ENCODE measurements at regions not wholly inside any gene's neighbourhood (a gene's known extent, or its start where the extent isn't known, plus 50 kb on each side); places are given as distances from the start of the nearest gene placed in this dataset.

DNA sequence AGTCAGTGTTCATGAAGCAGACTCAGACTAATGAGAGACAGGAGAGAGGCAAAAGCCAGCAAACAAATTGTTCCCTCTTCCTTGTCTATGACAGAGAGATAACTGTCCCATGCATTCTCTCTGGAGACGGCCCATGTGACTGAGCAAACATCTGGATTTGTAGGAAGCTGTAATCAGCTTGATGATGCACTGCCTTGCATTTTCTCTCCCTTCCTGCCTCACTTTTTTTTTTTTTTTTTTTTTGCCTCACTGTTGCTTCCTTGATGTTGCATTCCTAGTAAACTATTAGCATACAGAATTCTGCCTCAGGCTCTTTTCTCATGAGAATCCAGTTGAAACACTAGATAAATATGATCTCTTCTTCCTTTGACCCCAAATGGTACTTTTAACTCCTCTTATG, 134.5 kb downstream of the HHIPL2 start:
- TF ChIP-seq EZH2phosphoT487 (IDR thresholded peaks at IDR 0.05; ENCODE audit: borderline replicate concordance): no peak
- no peak for TF ChIP-seq CTCF (conservative IDR thresholded peaks at IDR 0.05; ENCODE audit: low read length)
- H3F3A ChIP-seq (ENCODE audit: low read depth): no peaks in the 10 kb centered on the region
- H3K79me2 ChIP-seq (ENCODE audit: insufficient read depth, low read length): no peaks in the 10 kb centered on the region
- H2AFZ ChIP-seq (ENCODE audit: low read length): no peak overlapping the region
- no peaks in the 10 kb centered on the region for H3K9me2 ChIP-seq (replicated peaks; ENCODE audit: low read depth, low read length)
- no peak overlapping the region for H3K9ac ChIP-seq (ENCODE audit: low read depth, low read length, poor library complexity, severe bottlenecking)
- H3K9me3 ChIP-seq (ENCODE audit: insufficient read depth, low read depth, low read length): no peaks in the 10 kb centered on the region
- no peak overlapping the region for H3K4me2 ChIP-seq (ENCODE audit: low read depth, low read length, poor library complexity, severe bottlenecking)
- no peak overlapping the region for H3K4me3 ChIP-seq (ENCODE audit: low read length, poor library complexity, severe bottlenecking)
- no peaks in the 10 kb centered on the region for H3K27me3 ChIP-seq (ENCODE audit: insufficient read depth, low read length, poor library complexity, severe bottlenecking)
- no peaks in the 10 kb centered on the region for H3K36me3 ChIP-seq (ENCODE audit: insufficient read depth, low read length)
- no peaks in the 10 kb centered on the region for H3K4me1 ChIP-seq (ENCODE audit: insufficient read depth, low read length, poor library complexity, severe bottlenecking)
- no peaks in the 10 kb centered on the region for H4K20me1 ChIP-seq (ENCODE audit: insufficient read depth, low read length, poor library complexity, severe bottlenecking)

DNA sequence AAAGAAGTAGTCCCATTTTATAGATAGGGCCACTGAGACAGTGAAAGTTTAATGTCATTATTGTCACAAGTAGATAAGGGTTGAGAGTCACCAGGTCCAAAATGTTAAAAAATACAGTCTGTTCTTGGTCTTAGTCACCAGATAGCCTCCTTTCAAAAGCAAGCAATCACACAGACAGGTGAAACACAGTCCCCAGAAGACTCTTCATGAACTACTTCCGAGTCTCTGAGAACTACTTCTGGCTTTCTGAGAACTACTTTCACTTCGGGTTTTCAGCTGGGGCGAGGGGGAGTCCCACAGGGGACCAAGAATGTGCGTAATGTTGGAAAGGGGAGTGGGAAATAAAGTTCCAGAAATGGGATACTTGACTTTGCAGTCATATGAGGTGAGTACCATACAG, 143.2 kb downstream of the HHIPL2 start:
- Histone ChIP-seq H2AFZ (ENCODE audit: low read length) (no peak overlapping the region), H3K9me2 (replicated peaks; ENCODE audit: low read depth, low read length) (no peaks in the 10 kb centered on the region), H3K4me3 (ENCODE audit: low read length, poor library complexity, severe bottlenecking) (no peak overlapping the region), H3K9me3 (ENCODE audit: insufficient read depth, low read depth, low read length) (no peaks in the 10 kb centered on the region), H3K36me3 (ENCODE audit: insufficient read depth, low read length) (no peaks in the 10 kb centered on the region), H3F3A (ENCODE audit: low read depth) (no peaks in the 10 kb centered on the region), H3K4me2 (ENCODE audit: low read depth, low read length, poor library complexity, severe bottlenecking) (no peak overlapping the region), H3K79me2 (ENCODE audit: insufficient read depth, low read length) (no peaks in the 10 kb centered on the region), H3K9ac (ENCODE audit: low read depth, low read length, poor library complexity, severe bottlenecking) (no peak overlapping the region), H3K27me3 (ENCODE audit: insufficient read depth, low read length, poor library complexity, severe bottlenecking) (no peaks in the 10 kb centered on the region), H4K20me1 (ENCODE audit: insufficient read depth, low read length, poor library complexity, severe bottlenecking) (no peaks in the 10 kb centered on the region), H3K4me1 (ENCODE audit: insufficient read depth, low read length, poor library complexity, severe bottlenecking) (no peaks in the 10 kb centered on the region)
- no peak for TF ChIP-seq CTCF (conservative IDR thresholded peaks at IDR 0.05; ENCODE audit: low read length)
- TF ChIP-seq EZH2phosphoT487 (IDR thresholded peaks at IDR 0.05; ENCODE audit: borderline replicate concordance): no peak

GRCh38 chr1:222399197-222399596, 148.7 kb downstream of the HHIPL2 start:
- Histone ChIP-seq H3K9ac (ENCODE audit: low read depth, low read length, poor library complexity, severe bottlenecking) (no peak overlapping the region), H3K4me2 (ENCODE audit: low read depth, low read length, poor library complexity, severe bottlenecking) (no peak overlapping the region), H3K9me2 (replicated peaks; ENCODE audit: low read depth, low read length) (no peaks in the 10 kb centered on the region), H3F3A (ENCODE audit: low read depth) (no peaks in the 10 kb centered on the region), H3K4me3 (ENCODE audit: low read length, poor library complexity, severe bottlenecking) (no peak overlapping the region), H3K9me3 (ENCODE audit: insufficient read depth, low read depth, low read length) (no peaks in the 10 kb centered on the region), H3K79me2 (ENCODE audit: insufficient read depth, low read length) (no peaks in the 10 kb centered on the region), H3K4me1 (ENCODE audit: insufficient read depth, low read length, poor library complexity, severe bottlenecking) (no peaks in the 10 kb centered on the region), H3K36me3 (ENCODE audit: insufficient read depth, low read length) (no peaks in the 10 kb centered on the region), H2AFZ (ENCODE audit: low read length) (no peak overlapping the region), H3K27me3 (ENCODE audit: insufficient read depth, low read length, poor library complexity, severe bottlenecking) (no peaks in the 10 kb centered on the region), H4K20me1 (ENCODE audit: insufficient read depth, low read length, poor library complexity, severe bottlenecking) (no peaks in the 10 kb centered on the region)
- TF ChIP-seq EZH2phosphoT487 (IDR thresholded peaks at IDR 0.05; ENCODE audit: borderline replicate concordance) (no peak), CTCF (conservative IDR thresholded peaks at IDR 0.05; ENCODE audit: low read length) (no peak)
